HFFc6 (cell line): ENCODE measurements at regions not wholly inside any gene's neighbourhood (a gene's known extent, or its start where the extent isn't known, plus 50 kb on each side); places are given as distances from the start of the nearest gene placed in this dataset. TPM values are rescaled to one million over a fixed set of nuclear protein-coding genes. Genes with fewer than 3 reads are reported as not detected.

Source experiments
- microRNA-seq: library from miRNA; unstranded; fragments of <30 nt; microRNA quantifications from one replicate; pipeline ENCODE4, GENCODE V29; 2019

Small RNA genes in the stretch of these regions (microRNA-seq; reads per million reads assigned to microRNA genes)
- not detected for gene MIR3924
